ENCODE measurements at regions not wholly inside any gene's neighbourhood (a gene's known extent, or its start where the extent isn't known, plus 50 kb on each side); places are given as distances from the start of the nearest gene placed in this dataset.

DNA sequence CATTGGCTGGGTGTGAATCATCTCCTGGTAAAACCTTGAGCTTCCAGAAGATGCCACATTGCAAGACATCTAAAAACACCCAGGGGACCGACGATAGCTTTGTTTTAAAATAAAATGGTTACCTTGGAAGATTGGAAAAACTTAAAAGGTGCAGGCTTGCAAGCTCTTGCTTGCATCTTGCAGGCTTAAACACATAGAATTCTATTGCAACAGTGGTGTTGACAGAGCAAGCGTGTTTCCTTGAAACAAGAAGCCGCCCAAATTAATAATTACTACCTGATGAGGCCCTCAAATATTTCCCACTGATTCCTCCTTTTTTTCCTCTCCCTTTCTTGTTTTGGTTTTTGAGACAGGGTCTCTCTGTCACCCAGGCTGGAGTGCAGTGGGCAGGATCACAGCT, 137.1 kb upstream of the BASP1 start:
- TF ChIP-seq, protein P1, sequence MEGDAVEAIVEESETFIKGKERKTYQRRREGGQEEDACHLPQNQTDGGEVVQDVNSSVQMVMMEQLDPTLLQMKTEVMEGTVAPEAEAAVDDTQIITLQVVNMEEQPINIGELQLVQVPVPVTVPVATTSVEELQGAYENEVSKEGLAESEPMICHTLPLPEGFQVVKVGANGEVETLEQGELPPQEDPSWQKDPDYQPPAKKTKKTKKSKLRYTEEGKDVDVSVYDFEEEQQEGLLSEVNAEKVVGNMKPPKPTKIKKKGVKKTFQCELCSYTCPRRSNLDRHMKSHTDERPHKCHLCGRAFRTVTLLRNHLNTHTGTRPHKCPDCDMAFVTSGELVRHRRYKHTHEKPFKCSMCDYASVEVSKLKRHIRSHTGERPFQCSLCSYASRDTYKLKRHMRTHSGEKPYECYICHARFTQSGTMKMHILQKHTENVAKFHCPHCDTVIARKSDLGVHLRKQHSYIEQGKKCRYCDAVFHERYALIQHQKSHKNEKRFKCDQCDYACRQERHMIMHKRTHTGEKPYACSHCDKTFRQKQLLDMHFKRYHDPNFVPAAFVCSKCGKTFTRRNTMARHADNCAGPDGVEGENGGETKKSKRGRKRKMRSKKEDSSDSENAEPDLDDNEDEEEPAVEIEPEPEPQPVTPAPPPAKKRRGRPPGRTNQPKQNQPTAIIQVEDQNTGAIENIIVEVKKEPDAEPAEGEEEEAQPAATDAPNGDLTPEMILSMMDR (IDR thresholded peaks at IDR 0.05; ENCODE audit: low read length) = no peak
- TF ChIP-seq EZH2 (IDR thresholded peaks at IDR 0.05; ENCODE audit: borderline replicate concordance, low read length) = no peak
